ENCODE measurements at regions not wholly inside any gene's neighbourhood (a gene's known extent, or its start where the extent isn't known, plus 50 kb on each side); places are given as distances from the start of the nearest gene placed in this dataset.

DNA sequence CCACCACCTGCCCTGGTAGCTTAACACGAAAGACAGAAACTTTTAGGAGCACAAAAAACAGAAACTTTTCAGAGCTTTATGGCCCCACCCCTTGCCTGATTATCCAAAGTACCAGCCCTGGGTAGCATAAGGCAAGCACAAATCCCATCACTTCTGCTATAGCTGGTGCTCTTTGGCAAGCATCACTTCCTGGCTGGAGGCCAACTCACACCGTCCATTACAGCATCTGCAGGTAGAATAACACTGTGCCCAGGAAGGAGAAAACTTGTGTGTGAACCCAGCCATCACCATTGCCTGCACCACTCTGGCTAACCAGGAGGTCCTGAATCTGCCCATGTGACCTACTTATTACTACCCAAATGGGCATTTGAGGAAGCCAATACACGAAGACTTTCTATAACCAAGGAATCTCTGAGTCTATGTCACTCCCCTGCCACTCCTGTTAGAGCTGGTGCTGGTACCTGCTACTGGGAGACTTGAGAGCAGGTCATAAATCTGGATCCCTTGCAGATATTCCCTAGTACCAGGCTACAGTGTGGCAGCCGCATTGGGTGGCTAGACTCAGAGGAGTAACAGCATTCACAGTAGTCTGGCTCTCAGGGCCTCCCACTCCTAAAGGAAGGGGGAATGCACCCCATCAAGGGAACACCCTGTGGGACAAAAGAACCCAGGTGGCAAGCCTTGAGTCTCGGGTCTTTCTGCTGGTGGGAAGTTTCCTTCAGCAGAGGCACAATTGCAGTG, 73.3 kb upstream of the AKAP13 start:
- Histone ChIP-seq H3K27ac (no peak overlapping the region), H3K36me3 (no peaks in the 10 kb centered on the region), H3K4me1 (ENCODE audit: insufficient read depth) (no peaks in the 10 kb centered on the region), H3K9me3 (no peaks in the 10 kb centered on the region), H3K27me3 (no peaks in the 10 kb centered on the region), H3K4me3 (no peak overlapping the region)
- WGBS, 3 donors = 75 to 85% (median 83%) methylated on average over 5 of the region's 5 CpGs
- intact Hi-C loops (cut with DNase I) = no loop called here
- DNase-seq = no peak
- TF ChIP-seq POLR2A (IDR thresholded peaks at IDR 0.05) = no peak

DNA sequence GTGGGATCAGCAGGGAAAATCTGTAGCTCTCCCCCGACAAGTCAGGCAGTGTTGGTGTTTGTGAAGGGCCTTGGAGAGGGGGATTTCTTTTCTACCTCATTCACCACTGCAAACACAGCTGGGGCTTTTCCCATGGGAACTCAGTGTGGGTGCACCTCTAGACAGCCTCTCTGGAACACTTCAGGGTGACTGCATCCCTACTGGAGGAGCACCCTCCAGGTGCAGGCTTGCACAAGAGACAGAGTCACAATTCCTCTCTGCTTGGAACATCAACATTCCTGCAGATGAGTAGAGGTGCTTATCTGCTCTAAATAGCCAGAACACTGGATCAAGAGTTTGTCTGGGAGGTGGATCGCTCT, 72.7 kb upstream of the AKAP13 start:
- H3K27ac ChIP-seq = no peak overlapping the region
- 94 to 100% (median 100%) methylated on average over 2 of the region's 2 CpGs for WGBS, 3 donors
- intact Hi-C loops (cut with DNase I) = no loop called here
- no peaks in the 10 kb centered on the region for H3K36me3 ChIP-seq
- peaks cover 3% of the 10 kb centered on the region for H3K4me1 ChIP-seq (ENCODE audit: insufficient read depth)
- no peak for TF ChIP-seq EP300 (IDR thresholded peaks at IDR 0.05)
- TF ChIP-seq POLR2A (IDR thresholded peaks at IDR 0.05) = no peak
- TF ChIP-seq, protein P1, sequence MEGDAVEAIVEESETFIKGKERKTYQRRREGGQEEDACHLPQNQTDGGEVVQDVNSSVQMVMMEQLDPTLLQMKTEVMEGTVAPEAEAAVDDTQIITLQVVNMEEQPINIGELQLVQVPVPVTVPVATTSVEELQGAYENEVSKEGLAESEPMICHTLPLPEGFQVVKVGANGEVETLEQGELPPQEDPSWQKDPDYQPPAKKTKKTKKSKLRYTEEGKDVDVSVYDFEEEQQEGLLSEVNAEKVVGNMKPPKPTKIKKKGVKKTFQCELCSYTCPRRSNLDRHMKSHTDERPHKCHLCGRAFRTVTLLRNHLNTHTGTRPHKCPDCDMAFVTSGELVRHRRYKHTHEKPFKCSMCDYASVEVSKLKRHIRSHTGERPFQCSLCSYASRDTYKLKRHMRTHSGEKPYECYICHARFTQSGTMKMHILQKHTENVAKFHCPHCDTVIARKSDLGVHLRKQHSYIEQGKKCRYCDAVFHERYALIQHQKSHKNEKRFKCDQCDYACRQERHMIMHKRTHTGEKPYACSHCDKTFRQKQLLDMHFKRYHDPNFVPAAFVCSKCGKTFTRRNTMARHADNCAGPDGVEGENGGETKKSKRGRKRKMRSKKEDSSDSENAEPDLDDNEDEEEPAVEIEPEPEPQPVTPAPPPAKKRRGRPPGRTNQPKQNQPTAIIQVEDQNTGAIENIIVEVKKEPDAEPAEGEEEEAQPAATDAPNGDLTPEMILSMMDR (IDR thresholded peaks at IDR 0.05) = no peak
- no peaks in the 10 kb centered on the region for H3K9me3 ChIP-seq
- H3K4me3 ChIP-seq = no peak overlapping the region
- DNase-seq = no peak
- no peaks in the 10 kb centered on the region for H3K27me3 ChIP-seq

DNA sequence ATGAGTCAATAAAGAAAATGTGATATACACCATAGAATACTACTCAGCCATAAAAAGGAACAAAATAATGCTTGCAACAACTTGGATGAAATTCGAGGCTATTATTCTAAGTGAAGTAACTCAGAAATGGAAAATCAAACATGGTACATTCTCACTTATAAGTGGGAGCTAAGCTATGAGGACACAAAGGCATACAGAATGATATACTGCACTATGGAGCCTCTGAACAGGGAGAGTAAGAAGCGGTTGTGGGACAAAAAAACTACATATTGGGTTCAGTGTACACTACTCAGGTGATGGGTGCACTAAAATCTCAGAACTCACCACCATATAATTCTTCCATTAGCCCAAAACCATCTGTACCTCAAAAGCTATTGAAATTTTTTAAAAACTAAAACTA, 68.8 kb upstream of the AKAP13 start:
- Histone ChIP-seq H3K4me3 (no peak overlapping the region), H3K27ac (no peak overlapping the region), H3K9me3 (no peaks in the 10 kb centered on the region), H3K27me3 (no peaks in the 10 kb centered on the region), H3K36me3 (no peaks in the 10 kb centered on the region), H3K4me1 (ENCODE audit: insufficient read depth) (peaks cover 4% of the 10 kb centered on the region)
- no peak for DNase-seq
- 50 to 83% (median 54%) methylated on average over 2 of the region's 2 CpGs for WGBS, 3 donors
- TF ChIP-seq, protein P1 (IDR thresholded peaks at IDR 0.05) = no peak
- TF ChIP-seq POLR2A (IDR thresholded peaks at IDR 0.05) = no peak
- no peak for TF ChIP-seq EP300 (IDR thresholded peaks at IDR 0.05)
- intact Hi-C loops (cut with DNase I) = no loop called here

DNA sequence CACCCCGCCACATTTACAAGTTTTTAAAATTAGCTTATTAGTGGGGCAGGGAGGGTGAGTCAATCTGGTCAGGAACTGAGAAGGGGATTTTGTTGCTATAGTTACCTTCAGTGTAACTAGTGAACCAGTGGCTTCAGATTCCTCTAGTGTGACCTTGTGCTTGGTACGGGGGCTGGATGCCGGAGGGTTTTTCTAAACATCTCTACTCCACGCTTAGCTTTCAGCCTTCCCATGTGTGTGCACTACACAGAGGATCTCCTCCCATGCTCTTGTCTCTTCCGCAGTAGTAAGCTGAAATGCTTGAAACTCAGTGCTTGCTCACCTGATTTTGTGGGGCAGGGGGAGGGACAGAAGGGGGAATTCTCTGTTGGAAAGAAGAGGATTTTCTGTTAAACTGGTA, 67.9 kb upstream of the AKAP13 start:
- WGBS, 3 donors = 35 to 56% (median 44%) methylated on average over 5 of the region's 5 CpGs
- H3K36me3 ChIP-seq = no peaks in the 10 kb centered on the region
- intact Hi-C loops (cut with DNase I) = no loop called here

DNA sequence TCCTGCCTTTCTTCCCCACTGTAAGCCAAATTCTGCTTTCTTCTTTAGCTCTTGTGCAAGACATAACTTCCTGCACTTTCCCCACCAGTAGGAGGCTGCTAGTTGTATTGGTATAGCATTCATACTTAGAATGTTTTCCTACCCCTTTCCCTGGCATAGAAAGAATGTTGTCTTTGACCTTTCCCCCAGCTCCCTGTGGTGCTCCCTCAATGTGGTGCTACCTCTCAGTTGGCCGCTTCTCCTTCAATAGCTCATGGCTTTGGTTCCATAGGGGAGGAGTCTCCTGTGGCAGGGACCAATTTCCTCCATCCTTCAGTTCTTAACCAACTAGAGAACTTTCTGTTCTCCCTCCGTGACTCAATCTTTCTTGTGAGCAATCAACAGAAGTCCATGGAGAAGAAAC, 67.5 kb upstream of the AKAP13 start:
- H3K27ac ChIP-seq = no peak overlapping the region
- no peak overlapping the region for H3K4me3 ChIP-seq
- H3K9me3 ChIP-seq = no peaks in the 10 kb centered on the region
- no peaks in the 10 kb centered on the region for H3K36me3 ChIP-seq
- intact Hi-C loops (cut with DNase I) = no loop called here
- WGBS, 3 donors = 88 to 91% (median 90%) methylated on average over 2 of the region's 2 CpGs
- no peak for DNase-seq
- peaks cover 4% of the 10 kb centered on the region for H3K4me1 ChIP-seq (ENCODE audit: insufficient read depth)
- no peaks in the 10 kb centered on the region for H3K27me3 ChIP-seq
- TF ChIP-seq, protein P1 (IDR thresholded peaks at IDR 0.05) = no peak
- no peak for TF ChIP-seq EP300 (IDR thresholded peaks at IDR 0.05)
- TF ChIP-seq POLR2A (IDR thresholded peaks at IDR 0.05) = no peak

More for the DNA sequence above, 67.9 kb upstream of the AKAP13 start:
- H3K9me3 ChIP-seq = no peaks in the 10 kb centered on the region
- no peak overlapping the region for H3K27ac ChIP-seq
- no peak overlapping the region for H3K4me3 ChIP-seq
- H3K4me1 ChIP-seq (ENCODE audit: insufficient read depth) = peaks cover 4% of the 10 kb centered on the region
- DNase-seq = no peak
- TF ChIP-seq, protein P1 (IDR thresholded peaks at IDR 0.05) = no peak
- TF ChIP-seq EP300 (IDR thresholded peaks at IDR 0.05) (no peak), POLR2A (IDR thresholded peaks at IDR 0.05) (no peak)
- H3K27me3 ChIP-seq = no peaks in the 10 kb centered on the region
